NCI-H748 treated with DMSO at 0.1 percent for 48 hours (cell line): ENCODE measurements at regions not wholly inside any gene's neighbourhood (a gene's known extent, or its start where the extent isn't known, plus 50 kb on each side); places are given as distances from the start of the nearest gene placed in this dataset.

ENCODE experiments used
- DNase-seq: peaks from one replicate; lab custom pipeline; 2025; lab: John Stamatoyannopoulos, UW

DNA sequence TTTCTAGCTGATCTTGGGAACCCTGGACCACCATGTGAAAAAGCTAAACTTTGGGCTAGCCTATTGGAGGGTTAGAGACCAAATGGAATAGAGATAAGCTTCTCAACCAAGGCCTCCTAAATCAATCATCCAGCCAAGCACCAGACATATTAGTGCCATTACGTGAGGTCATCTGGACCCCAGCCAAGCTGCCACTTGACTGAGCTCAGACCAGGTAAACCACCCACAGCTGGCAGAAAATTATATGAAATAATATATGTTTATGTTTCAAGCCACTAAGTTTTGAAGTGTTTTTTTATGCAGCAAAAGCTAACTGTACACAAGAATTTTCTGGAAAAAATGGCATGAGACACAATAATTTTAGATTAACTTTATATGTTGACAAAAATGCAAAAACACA is 82.6 kb upstream of the PCGF5 start:
- peak; percentile 39 for DNase-seq

DNA sequence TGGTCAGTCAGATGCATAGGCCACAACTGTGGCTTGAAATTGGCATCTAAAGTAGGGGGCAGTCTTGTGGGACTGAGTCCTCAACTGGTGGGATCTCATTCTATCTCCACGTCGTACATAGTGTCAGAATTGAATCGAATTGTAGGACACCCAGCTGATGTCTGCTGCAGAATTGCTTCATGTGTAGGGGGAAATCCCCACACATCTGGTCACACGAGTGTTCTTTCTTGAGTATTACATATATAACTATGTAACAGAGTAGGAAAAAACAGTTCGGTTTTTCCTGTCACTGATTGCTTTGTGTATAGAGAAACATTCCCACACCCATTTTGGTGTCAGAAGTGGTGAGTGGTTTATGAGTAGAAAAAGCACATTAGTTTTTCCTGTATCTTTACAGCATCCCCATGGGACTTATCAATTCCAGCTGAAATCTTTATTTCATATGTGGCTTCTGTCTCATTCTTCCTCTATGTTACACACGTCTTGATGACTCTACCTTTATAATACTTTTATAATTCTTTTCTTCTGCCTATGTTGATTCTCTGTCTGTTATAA is 79.4 kb upstream of the PCGF5 start:
- no peak for DNase-seq

DNA sequence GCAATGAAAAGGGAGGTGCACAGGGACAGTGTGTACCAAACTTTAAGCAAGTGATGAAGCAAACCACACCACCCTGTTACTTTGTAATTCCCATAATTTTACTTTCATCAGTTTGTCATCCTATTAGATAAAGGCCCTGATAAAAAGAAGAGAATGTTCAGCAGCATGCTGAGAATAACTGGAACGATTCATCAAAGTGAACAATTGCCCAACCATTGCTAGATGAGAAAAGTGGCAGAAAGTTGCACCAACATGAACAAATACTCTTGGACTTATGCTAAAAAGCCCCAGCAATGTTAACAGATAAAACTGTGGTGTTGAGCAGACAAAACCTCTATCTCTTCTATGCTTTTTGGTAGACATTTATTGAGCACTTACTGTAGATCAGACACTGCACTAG is 75.5 kb upstream of the PCGF5 start:
- DNase-seq, result no peak

DNA sequence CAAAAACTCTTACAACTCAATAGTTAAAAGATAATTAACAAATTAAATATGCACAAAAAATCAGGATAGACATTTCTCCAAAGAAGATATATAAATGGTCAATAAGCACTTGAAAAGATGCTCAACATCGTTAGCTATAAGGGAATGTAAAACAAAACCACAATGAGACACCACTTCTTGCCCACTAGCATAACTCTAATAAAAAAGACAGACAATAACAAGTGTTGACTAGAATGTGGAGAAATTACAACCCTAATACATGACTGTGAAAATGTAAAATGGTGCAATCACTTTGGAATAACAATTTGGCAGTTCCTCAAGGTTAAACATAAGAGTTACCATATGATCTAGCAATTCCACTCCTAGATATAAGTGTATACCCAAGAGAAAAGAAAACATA is 74.3 kb upstream of the PCGF5 start:
- no peak for DNase-seq

DNA sequence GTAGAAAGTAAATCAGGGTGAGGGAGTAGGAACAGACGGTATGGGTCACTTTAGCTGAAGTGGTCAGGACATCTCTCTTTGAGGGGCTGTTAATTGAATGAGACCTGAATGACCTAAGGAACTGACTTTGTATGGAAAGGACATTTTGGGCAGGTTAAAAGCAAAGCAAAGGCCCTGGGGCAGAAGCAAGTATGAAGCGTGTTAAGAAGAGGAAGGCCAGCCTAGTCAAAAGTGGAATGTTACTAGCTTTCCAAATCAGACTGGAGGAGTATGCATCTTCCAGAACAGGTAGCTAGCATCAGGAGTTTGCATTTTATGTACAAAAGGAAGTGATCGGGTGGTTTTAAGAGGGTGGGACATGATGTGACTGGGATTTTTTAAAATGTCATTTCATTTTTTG is 70.9 kb upstream of the PCGF5 start:
- DNase-seq, result no peak

DNA sequence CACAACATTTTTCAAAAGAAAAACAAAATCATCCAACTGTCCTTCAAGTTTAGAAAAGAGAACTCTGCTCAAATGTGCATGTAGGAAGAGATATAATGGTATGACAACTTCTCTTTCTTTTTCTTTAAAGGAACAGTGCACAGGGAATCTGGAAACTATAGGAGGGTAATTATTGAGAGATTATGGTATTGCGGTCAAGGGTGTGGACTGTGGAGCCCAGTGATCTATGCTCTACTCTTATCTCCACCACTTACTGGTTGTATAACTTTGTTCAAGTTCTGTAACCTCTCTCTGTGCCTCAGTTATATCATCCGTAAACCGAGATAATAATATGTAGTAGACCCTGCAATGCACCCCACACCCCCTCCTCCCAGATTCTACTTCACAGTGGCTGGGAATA is 69.8 kb upstream of the PCGF5 start:
- DNase-seq, result no peak

DNA sequence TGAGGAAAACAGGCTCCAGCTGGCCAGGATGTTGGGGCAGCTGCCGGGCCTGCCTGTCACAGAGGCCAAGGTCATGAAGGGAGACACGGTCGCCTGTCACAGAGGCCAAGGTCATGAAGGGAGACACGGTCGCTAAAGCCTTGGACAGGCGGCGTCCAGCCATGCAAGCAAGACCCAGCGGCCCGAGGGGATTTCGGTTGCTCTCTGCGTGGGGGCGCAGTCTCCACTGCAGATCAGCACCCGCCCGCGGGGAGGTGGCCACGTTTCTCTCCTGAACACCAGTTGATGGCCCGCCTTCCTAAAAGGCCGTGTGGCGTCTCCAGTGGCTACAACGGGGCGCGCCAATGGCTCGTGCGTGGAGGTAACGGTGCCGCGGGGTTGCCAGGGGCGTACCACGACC is 67.0 kb upstream of the PCGF5 start:
- DNase-seq, result no peak

DNA sequence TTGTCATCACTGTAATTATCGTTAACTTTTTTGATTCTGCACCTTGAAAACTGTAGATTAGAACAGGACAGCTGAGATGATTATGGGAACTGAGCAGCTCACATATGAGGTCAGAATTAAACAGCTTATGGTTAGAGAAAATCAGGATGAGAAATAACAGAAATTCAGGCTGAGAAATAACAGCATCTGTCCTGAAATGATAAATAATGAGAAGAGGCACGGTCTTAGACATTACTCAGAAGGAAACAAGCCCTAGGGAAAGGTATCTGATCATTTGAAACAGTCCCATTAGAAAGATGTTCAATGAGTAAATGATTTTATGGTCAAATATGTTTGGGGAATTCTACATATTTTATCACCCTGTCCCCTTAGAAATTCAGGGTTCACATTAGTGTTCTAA is 65.6 kb upstream of the PCGF5 start:
- no peak for DNase-seq

DNA sequence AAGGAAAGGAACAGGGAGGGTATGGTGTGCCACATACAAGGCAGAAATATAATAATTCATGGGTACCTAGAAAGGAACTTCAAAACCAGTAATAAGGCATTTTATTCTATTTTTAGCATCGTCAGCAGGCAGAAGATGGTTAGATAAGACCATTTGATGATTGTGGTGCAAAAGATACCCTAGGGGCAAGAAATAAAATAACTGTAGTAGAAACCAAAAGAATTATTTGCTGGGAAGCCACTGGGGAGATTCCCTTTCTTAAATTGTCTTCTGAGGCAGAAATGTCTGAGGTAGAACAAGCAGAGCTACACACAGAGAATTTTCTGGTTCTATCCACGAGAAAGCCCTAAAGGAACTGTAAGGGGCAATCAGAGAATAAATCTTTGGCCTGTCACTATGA is 64.3 kb upstream of the PCGF5 start:
- no peak for DNase-seq

DNA sequence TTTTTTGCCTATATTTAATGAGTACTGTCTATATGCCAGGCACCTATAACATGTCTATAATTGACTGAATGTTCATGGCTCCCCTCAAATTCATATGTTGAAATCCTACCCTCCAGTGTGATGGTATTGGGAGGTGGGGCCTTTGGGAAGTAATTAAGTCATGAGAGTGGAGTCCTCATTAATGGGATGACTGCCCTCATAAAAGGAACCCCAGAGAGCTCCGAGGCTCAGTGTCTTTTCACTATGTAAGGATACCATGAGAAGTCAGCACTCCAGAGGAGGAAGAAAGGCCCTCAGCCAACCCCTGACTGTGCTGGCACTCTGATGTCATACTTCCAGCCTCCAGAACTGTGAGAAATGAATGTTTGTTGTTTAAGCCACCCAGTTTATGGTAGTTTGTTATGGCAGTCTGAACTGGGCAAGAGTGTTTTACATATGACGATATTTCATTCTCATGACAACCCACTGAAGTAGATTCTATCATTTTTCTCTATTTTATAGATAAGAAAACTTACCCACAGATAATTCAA is 61.1 kb upstream of the PCGF5 start:
- DNase-seq, result no peak

DNA sequence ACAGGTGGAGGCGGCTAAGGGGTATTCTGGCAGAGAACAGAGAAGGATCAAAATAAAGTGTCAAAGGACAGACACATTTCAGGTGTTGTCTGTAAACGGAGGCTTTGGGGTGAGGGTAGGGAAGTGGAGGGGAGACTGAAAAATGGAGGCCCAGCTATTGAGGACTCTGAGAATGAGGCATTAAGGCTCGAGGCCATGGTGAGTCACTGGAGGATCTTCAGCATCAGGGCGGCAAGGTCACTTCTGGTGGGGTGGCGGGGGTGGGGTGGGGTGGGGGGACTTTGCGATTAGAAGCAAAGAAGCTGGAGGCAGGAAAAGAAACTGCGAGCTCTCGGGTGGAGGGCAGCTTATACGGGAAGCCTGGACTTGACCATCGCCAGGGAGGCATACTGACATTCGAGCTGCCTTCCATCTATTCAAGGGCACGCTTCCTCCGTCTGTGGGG is 58.4 kb upstream of the PCGF5 start:
- DNase-seq, result no peak

DNA sequence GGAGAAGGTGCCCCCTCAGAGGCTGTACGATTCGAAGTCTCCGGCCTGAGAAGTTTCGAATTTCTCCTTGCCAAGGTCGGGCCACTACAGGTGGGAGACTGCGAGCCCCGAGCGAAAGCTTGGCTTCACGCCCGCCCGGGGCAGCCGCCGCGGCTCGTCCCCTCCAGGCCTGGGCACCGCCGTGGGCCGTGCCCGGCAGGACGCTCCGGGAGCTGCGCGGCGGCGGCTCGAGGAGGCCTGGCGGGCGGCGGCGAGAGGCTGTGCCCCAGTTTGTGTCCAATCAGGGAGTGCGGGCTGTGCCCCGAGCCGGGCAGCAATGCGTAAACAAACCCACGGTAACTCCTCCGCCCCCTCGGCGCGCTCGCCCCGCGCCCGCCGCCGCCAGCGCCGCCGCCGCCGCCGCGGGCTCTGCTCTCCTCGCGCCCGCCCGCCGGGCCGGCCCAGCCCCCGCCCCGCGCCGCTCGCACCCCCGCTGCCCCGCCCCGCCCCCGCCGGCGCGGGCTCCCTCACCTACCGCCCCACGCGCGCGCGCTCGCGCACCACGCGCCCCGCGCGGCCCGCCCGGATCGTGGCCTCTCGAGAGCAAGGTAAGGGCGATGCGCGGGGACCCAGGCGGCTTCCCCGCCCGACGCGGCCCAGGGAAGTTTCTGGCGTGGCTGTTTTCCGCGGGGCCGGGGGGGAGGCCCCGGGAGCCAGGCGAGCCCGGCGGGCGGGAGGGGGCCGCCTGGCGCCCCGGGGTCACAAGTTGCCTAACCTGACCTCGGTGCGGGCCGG is 57.8 kb upstream of the PCGF5 start:
- peak; percentile 22 for DNase-seq

DNA sequence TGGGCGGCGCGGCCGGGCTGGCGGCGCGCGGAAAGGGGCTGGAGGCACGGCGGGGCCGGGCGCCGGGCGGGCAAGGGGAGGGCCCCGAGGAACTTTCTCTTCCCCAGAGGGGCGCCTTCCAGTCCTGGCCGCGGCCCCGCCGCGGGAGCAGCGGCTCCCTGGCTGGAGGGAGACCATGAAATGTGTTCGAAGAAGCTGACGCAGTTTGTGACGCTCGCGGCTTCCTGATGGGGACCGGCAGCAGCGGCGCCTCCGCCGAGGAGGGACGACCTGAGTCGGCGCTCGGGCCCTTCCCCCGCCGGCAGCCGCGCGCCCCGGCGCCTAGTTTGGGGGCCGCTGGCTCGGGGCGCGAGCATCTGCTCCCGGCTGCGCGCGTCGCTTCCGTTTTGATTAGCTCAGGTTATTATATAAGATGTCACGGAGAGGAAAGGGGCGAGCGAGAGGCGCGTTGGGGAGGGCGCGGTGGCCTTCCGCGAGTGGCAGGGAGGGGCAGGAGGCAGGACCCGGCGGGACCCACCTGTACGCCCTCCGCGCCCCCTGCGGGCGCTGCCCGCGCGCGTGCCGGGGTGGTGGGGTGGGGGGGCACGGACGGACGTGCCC is 57.1 kb upstream of the PCGF5 start:
- no peak for DNase-seq

DNA sequence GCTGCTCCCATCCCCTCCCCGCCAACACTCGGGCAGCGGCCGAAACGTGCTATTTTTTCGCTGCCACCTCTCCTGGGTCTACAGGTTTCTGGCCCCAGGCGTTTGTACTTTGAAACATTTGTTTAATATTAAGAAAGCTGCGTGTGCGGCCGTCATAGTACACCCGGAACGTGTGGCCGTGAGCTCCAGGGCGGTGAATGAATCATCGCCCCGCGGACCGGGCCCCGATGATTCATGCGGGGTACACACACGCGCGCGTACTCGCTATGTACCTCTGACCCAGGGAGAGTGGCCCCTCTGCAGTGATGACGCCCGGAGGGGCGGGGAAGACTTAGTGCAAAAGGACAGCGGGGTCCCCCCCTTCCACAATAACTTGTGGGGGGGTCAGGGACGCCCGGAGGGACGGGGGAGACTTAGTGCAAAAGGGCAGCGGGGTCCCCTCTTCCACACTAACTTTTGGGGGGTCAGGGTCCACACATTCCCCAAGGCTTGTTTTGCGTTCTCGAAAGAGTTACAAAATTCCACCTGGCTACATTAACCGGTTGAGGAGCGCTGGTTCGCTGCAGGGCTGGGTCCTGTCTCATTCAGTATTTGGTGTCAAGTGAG is 56.5 kb upstream of the PCGF5 start:
- no peak for DNase-seq

DNA sequence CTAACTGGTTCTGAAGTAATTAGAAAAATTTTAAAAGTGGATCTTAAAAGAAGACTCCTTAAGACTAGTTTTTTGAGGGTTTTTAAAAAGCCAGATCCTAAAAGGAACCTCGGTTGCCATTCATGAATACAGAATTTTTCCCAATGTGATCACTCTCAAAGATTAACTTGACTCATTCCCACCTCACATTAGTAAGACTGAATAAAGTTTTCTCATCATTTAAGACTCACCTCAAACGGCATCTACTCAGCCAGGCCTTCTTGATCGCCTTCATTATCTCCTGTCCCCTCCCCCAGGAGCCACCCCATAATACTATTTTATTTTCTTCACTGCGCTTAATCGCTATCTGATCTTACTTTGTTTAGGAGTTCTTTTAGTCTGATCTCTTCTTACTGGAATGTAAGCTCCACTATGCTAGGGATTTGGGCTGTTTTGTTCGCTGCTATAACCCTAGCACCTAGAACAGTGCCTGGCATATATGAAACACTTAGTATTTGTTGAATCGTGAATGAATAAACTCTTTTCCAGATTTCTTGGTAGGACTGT is 55.9 kb upstream of the PCGF5 start:
- DNase-seq, result no peak

DNA sequence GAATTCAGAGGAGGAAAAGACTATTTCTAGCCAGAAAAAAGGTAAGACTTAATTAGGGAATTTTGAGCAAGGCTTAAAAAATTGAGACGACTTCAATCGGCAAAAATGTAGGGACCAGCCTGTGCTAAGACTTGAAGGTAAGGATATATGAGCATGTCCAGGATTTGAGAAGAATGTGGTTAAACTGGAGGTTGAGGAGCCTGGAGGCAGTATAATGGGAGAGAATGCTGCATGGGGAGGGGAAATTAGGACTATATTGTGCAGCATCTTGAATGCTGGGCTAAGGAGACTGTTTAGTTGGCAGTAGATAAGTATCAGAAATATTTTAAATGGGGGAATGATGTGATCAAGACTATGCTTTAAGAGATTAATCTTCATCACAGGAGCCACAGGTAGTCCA is 53.1 kb upstream of the PCGF5 start:
- DNase-seq, result no peak

DNA sequence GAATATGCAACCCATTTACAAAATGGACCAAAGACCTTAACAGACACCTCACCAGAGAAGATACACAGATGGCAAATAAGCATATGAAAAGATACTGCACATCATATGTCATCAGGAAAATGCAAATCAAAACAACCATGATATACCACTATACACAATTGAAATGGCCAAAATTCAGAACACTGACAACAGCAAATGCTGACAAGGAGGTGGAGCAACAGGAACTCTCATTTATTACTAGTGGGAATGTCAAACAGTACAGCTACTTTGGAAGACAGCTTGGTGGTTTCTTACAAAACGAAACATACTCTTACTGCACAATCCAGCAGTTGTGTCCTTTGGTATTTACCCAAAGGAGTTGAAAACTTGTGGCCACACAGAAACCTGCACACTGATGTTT is 50.0 kb upstream of the PCGF5 start:
- DNase-seq, result no peak
